OCI-LY7 (cell line): ENCODE measurements at regions not wholly inside any gene's neighbourhood (a gene's known extent, or its start where the extent isn't known, plus 50 kb on each side); places are given as distances from the start of the nearest gene placed in this dataset.

Experiments used
- CTCF ChIP-seq: fragments of 200-600 bp; sonication (generic); conservative IDR thresholded peaks from 2 replicates; pipeline ENCODE4 v1.5.1; 2014; ENCODE audit warnings: mild to moderate bottlenecking, antibody characterized with exemption, low read length, moderate library complexity, mixed read lengths
- EZH2phosphoT487 ChIP-seq: fragments of 200-600 bp; sonication (generic); IDR thresholded peaks from 2 replicates; pipeline ENCODE4 v1.6.1; 2018; ENCODE audit warnings: low read depth, borderline replicate concordance, mild to moderate bottlenecking, mixed run types, antibody characterized with exemption, low read length, moderate library complexity, mixed read lengths

GRCh38 chr22:34390400-34390799 lies 470.1 kb upstream of the LARGE1 start:
- TF ChIP-seq EZH2phosphoT487 (no peak), CTCF (no peak)
